ENCODE measurements at regions not wholly inside any gene's neighbourhood (a gene's known extent, or its start where the extent isn't known, plus 50 kb on each side); places are given as distances from the start of the nearest gene placed in this dataset.

GRCh38 chr1:200260597-200261335 is 149.1 kb downstream of the ZNF281 start:
- TF ChIP-seq CTCF (IDR thresholded peaks at IDR 0.05): no peak
- TF ChIP-seq POLR2AphosphoS5 (IDR thresholded peaks at IDR 0.05): no peak
- TF ChIP-seq EP300 (IDR thresholded peaks at IDR 0.05): no peak
- no peak for TF ChIP-seq POLR2A (IDR thresholded peaks at IDR 0.05)
